ENCODE measurements at regions not wholly inside any gene's neighbourhood (a gene's known extent, or its start where the extent isn't known, plus 50 kb on each side); places are given as distances from the start of the nearest gene placed in this dataset.
"Not testable (repeated sequence)": the region's sequence is repeated elsewhere in the genome, so short reads cannot be mapped to it uniquely, and the experiment has no call there.

DNA sequence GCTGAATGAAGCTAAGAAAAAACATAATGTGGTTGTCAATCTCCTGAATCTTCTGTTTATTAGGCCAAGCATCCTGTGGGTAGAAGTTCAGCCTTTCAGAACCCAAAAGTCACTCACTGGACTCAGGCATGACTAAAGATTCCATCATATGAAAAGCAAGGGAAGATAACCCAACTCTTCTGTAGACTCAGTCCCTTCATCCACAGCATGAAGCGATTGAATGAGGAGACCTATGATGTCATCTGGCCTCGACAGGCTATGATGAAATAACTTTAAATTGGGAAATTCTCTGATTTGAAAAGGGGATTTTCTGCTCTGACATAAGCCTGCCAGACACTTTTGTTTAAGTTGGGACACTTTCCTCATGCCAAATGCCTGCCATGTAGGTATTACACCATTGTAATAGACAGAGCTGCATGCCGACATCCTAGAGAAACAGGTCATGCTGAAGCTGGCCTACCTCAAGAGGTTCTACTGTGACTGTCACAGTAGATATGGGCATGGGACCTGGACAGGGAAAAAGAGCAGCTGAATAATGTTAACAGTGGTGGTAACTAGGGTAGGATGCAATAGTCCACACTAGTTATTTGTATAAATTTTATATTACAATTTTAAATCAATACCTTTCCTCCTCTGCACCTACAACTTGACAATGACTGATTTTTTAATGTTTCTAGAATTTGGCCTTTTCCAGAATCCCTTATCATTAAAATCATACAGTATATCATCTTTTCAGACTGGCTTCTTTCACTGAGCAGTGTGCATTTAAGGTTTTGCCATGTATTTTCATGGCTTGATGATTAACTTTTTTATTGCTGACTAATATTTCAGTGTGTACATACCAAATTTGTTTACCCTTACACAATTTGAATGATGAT lies 291.3 kb downstream of the CNTNAP3B start:
- TF ChIP-seq, protein P1, sequence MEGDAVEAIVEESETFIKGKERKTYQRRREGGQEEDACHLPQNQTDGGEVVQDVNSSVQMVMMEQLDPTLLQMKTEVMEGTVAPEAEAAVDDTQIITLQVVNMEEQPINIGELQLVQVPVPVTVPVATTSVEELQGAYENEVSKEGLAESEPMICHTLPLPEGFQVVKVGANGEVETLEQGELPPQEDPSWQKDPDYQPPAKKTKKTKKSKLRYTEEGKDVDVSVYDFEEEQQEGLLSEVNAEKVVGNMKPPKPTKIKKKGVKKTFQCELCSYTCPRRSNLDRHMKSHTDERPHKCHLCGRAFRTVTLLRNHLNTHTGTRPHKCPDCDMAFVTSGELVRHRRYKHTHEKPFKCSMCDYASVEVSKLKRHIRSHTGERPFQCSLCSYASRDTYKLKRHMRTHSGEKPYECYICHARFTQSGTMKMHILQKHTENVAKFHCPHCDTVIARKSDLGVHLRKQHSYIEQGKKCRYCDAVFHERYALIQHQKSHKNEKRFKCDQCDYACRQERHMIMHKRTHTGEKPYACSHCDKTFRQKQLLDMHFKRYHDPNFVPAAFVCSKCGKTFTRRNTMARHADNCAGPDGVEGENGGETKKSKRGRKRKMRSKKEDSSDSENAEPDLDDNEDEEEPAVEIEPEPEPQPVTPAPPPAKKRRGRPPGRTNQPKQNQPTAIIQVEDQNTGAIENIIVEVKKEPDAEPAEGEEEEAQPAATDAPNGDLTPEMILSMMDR (IDR thresholded peaks at IDR 0.05; ENCODE audit: poor library complexity, severe bottlenecking) = not testable (repeated sequence)
- not testable (repeated sequence) for TF ChIP-seq POLR2AphosphoS5 (IDR thresholded peaks at IDR 0.05); RAD21 (conservative IDR thresholded peaks at IDR 0.05)
